ENCODE measurements at regions not wholly inside any gene's neighbourhood (a gene's known extent, or its start where the extent isn't known, plus 50 kb on each side); places are given as distances from the start of the nearest gene placed in this dataset.

GRCh38 chr7:86012971-86013370 lies 630.7 kb upstream of the GRM3 start:
- no peak for DNase-seq (ENCODE audit: low read depth in 1 of 2, low spot score in 1 of 2)
- TF ChIP-seq POLR2AphosphoS5 (IDR thresholded peaks at IDR 0.05; ENCODE audit: low read depth) (no peak), CTCF (IDR thresholded peaks at IDR 0.05; ENCODE audit: insufficient read depth, low read length) (no peak), GABPA (IDR thresholded peaks at IDR 0.05; ENCODE audit: low read depth) (no peak), SPI1 (IDR thresholded peaks at IDR 0.05; ENCODE audit: borderline replicate concordance, low read depth) (no peak), REST (IDR thresholded peaks at IDR 0.05; ENCODE audit: insufficient replicate concordance, low read depth) (no peak)
- Histone ChIP-seq H3K4me3 (replicated peaks; ENCODE audit: insufficient read depth, low read length) (no peak overlapping the region), H3K27ac (replicated peaks) (no peak overlapping the region), H3K27me3 (ENCODE audit: insufficient read depth, poor library complexity, severe bottlenecking) (no peaks in the 10 kb centered on the region)

GRCh38 chr7:86008898-86009297 lies 634.8 kb upstream of the GRM3 start:
- no peak overlapping the region for H3K4me3 ChIP-seq (replicated peaks; ENCODE audit: insufficient read depth, low read length)
- no peak overlapping the region for H3K27ac ChIP-seq (replicated peaks)
- TF ChIP-seq POLR2AphosphoS5 (IDR thresholded peaks at IDR 0.05; ENCODE audit: low read depth), result no peak
- TF ChIP-seq CTCF (IDR thresholded peaks at IDR 0.05; ENCODE audit: insufficient read depth, low read length), result no peak
- no peak for TF ChIP-seq GABPA (IDR thresholded peaks at IDR 0.05; ENCODE audit: low read depth)
- TF ChIP-seq REST (IDR thresholded peaks at IDR 0.05; ENCODE audit: insufficient replicate concordance, low read depth), result no peak
- TF ChIP-seq SPI1 (IDR thresholded peaks at IDR 0.05; ENCODE audit: borderline replicate concordance, low read depth), result no peak
- no peak for DNase-seq (ENCODE audit: low read depth in 1 of 2, low spot score in 1 of 2)
- H3K27me3 ChIP-seq (ENCODE audit: insufficient read depth, poor library complexity, severe bottlenecking), result no peaks in the 10 kb centered on the region

- DNase-seq (ENCODE audit: low read depth in 1 of 2, low spot score in 1 of 2), result no peak
- H3K27me3 ChIP-seq (ENCODE audit: insufficient read depth, poor library complexity, severe bottlenecking), result no peaks in the 10 kb centered on the region
- TF ChIP-seq SPI1 (IDR thresholded peaks at IDR 0.05; ENCODE audit: borderline replicate concordance, low read depth) (no peak), CTCF (IDR thresholded peaks at IDR 0.05; ENCODE audit: insufficient read depth, low read length) (no peak)
- no peak overlapping the region for H3K27ac ChIP-seq (replicated peaks)
- no peak overlapping the region for H3K4me3 ChIP-seq (replicated peaks; ENCODE audit: insufficient read depth, low read length)
Observed at GRCh38 chr7:86006909-86007308, 636.8 kb upstream of the GRM3 start.

GRCh38 chr7:86002858-86003257 lies 640.9 kb upstream of the GRM3 start:
- TF ChIP-seq CTCF (IDR thresholded peaks at IDR 0.05; ENCODE audit: insufficient read depth, low read length) (no peak), SPI1 (IDR thresholded peaks at IDR 0.05; ENCODE audit: borderline replicate concordance, low read depth) (no peak), POLR2AphosphoS5 (IDR thresholded peaks at IDR 0.05; ENCODE audit: low read depth) (no peak), GABPA (IDR thresholded peaks at IDR 0.05; ENCODE audit: low read depth) (no peak), REST (IDR thresholded peaks at IDR 0.05; ENCODE audit: insufficient replicate concordance, low read depth) (no peak)
- H3K27me3 ChIP-seq (ENCODE audit: insufficient read depth, poor library complexity, severe bottlenecking), result no peaks in the 10 kb centered on the region
- no peak overlapping the region for H3K4me3 ChIP-seq (replicated peaks; ENCODE audit: insufficient read depth, low read length)
- no peak overlapping the region for H3K27ac ChIP-seq (replicated peaks)
- DNase-seq (ENCODE audit: low read depth in 1 of 2, low spot score in 1 of 2), result no peak

Data from HL-60 (cell line).